Dermis microvascular lymphatic vessel endothelial cell (primary cell): ENCODE measurements at regions not wholly inside any gene's neighbourhood (a gene's known extent, or its start where the extent isn't known, plus 50 kb on each side); places are given as distances from the start of the nearest gene placed in this dataset.

ENCODE experiments used
- DNase-seq, 2 donors: peaks; one replicate each; pipeline versions ENCODE4 v3.0.0 to v3.0.0-alpha.2; 2010; ENCODE audit warnings: low read depth in 2 of 2

DNA sequence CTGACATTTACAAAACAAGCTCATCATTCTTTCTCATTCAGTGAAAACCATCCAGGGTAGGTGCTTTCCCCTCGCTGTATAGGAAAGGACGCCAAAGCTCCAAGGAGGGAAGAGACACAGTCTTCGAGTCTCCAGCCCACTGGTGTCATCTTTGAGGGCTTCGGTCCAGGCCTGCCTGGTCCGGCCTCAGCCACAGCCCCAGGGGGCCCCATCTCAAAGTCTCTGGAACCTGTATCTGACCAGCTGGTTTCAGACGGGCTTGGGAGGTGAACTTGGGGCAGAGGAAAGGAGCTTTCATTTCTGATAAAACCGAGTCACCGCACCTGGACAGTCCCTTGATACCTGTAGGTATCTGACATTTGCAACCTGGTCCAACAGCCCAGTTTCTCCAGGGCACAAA is 229.5 kb upstream of the RTL1 start:
- DNase-seq, result no peak

DNA sequence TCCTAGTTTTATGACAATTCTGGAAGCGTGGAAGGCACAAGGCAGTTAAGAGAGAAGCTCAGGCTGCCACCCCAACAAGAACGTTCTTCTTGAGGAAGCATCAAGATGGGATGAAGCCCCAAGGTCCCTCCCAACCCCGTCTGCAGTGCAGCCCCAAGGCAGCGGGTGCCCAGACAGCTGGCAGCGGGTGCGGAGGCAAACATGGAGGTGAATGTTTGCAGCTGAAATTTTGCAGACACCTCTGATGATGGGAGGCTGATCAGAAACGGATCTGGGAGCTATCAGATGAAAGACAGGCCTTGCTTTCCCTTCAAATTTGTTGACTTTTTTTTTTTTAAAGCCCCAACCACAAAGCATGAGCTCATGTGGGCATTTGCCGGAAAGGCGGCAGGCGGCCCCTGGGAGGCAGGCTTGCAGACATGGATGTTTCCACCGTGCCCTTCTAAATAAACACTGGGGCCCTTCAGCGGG is 230.7 kb upstream of the RTL1 start:
- DNase-seq, result no peak

DNA sequence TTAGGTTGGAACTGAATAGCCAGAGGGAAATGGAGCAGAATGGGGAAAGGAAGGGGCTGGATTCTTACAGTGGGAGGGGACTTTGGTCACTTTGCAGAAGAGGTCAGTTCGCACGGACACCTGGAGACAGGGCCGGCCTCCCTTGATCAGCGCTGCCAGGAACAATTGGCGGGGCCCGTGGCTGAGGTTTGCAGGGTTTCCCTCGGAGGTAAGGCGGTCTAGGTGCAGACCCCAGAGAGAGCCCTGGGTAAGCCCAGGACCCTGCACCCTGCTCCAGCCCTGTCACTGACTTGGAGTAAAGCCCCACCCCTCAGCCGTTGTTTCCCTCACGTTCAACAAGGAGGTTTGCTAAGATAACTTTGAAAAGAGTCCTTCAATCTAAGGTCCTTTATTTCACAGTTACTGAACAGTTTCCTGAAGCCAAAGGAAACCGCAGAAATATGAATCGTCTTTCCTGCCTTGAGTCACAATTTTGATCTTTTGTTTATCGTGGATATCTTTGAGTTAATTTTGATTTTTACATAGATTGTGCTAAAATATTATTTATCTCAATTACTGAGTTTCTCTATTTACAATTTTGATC is 231.4 kb upstream of the RTL1 start:
- peak in 1 of 2 donors; percentile 45 for DNase-seq

DNA sequence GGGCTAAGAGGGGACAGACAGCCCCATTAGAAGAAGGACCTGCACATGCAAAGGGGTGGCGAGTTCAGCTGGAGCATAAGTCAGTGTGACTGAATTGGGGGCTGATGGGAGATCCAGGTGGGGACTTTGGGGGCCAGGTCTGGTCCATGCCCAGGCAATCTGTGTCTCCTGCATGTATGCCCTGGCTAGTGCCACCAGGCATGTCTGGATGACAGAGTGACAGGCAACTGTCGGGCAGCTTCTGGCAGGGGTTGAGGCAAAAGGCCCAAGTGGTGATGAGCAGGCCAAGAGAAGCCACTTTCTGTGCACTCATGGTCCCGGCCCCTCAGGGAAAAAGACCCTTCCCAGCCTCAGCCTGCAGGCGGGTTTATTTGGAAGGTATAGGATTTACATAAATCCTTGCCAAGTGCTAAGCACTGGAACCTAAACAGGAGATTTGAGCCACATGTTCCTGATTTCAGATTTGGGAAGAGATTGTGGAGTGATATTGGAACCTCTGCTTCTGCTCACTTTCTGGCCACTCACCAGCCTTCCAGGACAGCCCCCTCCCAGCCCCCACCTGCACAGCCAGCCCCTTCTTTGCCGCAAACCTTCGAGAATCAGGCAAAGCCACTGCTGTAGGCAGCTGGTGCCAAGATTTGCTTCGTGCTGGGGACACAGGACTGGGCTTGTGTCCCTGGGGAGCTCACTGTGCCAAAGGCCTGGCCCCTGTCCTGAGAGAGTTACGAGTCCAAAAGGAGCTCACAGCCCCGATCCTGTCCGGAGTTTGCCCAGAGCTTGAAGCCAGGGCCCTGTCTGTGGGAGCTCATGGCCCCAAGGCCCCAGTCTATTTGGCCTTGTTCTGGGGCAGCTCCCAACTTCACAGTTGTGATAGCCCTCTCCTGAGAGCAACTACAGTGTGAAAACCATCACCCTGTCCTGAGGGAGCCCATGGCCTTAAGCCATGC is 232.5 kb upstream of the RTL1 start:
- no peak for DNase-seq

DNA sequence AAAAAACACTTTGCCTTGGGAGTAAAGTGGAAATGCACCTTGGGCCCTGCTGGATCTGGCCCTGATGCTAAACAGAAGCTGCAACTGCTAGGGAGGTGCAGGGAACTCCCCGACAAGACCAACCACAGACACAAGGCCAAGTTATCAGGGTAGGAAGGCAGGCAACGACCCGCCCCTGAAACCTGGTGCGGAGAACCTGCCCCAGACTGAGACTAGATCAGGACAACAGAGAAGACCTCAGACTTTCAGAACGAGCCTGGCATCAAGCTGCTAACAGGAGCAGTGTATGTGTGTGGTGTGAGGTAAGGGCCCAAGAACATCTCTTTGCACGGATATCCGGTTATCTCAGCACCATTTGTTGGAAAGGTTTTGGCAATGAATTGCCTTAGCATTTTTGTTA is 233.7 kb upstream of the RTL1 start:
- DNase-seq, result no peak

DNA sequence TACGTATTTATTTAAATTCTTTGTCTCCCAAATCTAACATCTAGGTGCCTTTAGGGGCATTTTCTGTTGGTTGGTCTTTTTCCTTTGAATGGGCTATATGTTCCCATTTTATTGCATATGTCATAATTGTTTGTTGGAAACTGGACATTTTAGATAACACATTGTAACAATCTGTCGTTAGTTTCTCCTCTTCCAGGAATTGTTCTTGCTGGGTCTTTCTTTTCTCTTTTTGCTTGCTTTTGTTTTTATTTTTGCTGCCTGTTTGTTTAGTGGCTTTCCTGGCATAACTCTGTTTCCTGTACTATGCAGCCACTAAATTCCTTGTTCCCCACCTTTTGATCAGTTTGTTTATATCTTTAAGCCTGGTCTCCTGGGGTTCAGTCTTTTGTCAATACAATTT is 244.3 kb upstream of the RTL1 start:
- peak in 1 of 2 donors; percentile 55 for DNase-seq

DNA sequence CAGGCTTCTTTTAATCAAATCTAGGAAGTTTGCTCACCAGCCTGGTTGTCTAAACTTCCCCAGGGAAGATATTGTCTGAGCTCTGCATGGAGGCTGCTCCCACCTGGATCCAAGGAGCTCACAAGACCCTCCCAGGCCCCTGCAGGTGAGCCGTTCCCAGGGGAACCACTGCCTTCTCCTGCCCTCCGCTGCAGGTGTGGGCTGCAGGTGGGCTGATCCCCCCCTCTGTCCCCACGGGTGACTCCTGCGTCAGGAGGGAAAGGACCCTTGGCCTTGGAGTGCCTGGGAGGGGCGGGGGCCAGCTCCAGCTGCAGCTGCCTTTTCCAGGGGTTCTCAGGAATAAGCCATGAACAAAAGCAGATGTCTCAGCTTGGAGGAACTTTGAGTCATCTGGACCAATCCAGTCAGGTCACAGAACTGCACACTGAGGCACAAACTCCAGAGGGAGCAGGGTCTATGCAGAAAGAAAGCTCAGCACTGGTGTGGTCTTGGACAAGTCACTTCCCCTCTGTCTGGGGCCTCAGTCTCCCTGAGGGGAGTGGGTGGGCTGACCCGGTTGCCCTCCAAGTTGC is 246.6 kb upstream of the RTL1 start:
- no peak for DNase-seq

DNA sequence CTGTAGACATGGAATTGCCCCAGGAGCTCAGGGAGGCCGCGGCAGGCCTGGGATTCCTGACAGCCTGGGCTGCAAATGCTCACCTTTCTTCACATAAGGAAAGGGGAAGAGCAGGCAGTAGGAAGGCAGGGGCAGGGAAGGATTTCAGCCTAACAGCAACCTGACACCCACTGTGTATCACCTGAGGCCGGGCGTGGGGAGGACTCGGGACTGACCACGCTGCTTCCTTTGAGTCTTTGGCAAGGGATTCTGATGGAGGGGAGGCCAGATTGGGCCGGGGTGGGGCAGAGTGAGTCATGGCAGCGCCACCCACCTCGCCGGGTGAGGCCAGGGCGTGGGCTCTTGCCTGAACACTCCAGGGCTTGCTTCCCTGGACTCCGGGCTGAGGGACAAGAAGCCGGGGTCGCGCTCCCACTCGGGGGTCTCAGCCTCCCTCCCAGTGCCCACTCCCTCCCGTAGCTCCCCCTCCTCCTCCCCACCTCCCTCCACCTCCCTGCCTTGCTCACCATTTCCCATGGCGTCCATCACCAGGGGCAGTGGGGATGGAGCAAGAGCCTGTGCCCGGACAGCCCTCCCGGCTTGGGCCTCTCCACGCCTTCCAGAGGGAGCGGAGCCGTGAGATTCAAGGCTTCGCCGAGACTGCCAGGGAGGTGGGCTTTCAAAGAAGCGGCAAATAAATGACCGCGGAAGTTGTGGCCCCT is 247.9 kb upstream of the RTL1 start:
- no peak for DNase-seq

DNA sequence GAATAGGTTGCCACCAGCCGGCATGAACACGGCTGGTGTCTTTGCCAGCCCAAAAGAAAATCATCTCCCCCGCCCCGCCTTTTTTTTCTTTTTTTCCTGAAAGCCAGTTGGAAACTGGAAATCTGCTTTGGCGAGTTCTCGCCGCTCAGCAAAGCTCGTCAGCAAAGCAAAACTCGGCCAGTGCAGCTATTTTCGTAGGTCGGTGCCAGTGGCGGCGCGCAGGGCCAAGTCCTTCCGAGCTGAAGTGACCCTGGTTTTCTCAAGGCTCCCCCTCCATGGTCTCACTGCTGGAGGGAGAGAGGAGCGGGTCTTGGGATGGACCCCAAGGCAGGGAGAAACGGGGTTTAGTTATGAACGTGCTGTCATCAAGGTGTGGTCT is 248.4 kb upstream of the RTL1 start:
- DNase-seq, result no peak

DNA sequence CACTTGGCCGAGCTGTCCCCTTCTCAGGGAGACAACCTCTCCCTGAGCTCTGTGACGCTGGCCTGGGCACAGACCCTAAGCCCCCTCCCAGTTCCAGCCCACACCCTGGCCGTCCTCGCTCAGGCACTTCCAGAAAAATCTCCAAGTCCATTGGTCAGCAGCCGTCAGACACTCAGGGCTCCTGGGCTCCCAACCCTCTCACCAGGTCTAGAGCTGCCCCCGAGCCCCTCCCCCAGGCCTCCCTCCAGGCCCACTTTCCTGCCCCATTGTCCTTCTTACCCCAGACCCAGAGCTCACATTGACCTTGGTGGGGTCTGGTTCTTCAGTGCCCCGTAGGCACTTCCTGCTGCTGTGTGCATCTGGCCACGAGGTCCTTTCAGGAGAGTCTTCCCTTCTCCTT is 249.3 kb upstream of the RTL1 start:
- DNase-seq, result no peak

DNA sequence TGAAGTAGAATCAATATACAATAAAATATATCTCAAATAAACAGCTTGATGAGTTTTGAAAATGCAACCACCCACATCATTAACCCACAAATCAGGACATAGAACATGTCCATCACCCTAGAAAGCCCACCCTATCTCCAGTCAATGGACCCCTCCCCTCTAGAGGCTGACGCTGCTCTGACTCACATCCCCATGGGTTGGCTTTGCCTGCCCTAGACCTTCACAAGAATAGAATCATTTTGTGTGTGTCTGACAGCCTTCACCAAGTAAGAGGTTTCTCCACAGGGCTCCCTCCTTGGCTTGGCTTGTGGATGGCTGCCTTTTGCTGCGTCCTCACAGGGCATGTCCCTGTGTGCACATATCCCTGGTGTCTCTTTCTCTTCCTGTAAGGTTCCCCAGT is 250.2 kb upstream of the RTL1 start:
- no peak for DNase-seq

DNA sequence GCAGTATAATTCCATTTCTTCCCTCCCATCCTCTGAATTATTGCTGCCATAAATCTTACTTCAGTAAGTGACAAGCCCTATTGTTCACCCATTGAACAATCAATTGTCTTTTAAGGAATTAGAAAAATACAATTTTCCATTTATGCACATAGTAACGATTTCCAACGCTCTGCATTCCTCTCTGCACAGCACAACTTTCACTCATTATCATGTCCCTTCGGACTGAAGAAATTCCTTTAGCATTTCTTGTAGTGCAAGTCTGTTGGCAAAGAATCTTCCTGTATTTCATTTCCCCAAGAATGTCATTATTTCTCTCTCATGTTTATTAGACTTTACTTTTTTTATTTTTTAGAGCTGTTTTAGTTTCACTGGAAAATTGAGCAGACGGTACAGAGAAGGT is 252.1 kb upstream of the RTL1 start:
- DNase-seq, result no peak

DNA sequence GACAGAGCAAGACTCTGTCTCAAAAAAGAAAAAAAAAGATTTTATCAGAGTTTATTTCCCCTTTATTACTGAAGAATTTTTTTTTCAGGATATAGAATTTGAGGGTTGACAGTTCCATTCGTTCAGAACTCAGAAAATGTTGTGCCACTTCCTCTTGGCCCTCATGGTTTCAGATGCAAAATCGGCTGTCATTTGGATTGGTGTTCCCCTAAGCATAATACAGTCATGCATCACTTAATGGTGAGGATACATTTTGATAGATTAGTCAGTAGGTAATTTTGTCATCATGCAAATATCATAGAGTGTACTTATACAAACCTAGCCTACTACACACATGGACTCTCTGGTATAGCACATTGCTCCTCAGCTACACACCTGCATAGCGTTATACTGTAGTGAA is 263.9 kb upstream of the RTL1 start:
- no peak for DNase-seq

DNA sequence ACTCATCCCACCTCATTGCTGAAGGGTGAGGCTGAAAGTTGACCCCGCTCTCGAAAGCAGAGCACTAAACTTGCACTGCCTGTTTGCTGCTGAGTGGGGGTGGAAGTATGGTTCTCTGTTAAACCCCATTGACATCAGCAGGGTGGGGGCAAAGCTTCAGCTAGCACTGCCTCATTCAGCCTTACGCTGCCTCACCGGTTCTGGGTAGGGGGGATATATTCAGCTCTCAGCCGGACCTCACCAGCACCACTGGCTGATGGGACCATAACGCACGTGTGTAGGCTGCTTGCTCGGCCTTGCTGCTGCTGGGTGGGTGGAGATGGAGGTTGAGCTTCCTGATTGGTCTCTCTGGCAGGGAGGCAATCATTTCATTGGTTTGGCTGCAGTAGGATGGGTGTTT is 265.7 kb upstream of the RTL1 start:
- no peak for DNase-seq

DNA sequence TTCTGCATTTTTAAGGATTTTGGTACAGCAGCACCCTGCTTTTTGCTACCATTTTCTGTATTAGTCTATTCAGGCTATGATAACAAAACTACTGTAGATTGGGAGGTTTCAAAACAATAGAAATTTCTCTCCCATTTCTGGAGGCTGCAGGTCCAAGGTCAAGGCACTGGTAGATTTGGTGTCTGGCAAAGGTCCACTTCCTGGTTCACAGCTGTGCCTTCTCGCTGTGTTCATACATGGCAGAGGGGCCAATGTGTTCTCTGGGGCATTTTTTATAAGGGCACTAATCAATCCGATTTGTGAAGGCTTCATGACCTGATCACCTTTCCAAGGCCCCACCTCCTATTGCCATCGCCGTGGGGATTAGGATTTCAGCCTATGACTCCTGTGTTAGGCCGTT is 268.1 kb upstream of the RTL1 start:
- no peak for DNase-seq

DNA sequence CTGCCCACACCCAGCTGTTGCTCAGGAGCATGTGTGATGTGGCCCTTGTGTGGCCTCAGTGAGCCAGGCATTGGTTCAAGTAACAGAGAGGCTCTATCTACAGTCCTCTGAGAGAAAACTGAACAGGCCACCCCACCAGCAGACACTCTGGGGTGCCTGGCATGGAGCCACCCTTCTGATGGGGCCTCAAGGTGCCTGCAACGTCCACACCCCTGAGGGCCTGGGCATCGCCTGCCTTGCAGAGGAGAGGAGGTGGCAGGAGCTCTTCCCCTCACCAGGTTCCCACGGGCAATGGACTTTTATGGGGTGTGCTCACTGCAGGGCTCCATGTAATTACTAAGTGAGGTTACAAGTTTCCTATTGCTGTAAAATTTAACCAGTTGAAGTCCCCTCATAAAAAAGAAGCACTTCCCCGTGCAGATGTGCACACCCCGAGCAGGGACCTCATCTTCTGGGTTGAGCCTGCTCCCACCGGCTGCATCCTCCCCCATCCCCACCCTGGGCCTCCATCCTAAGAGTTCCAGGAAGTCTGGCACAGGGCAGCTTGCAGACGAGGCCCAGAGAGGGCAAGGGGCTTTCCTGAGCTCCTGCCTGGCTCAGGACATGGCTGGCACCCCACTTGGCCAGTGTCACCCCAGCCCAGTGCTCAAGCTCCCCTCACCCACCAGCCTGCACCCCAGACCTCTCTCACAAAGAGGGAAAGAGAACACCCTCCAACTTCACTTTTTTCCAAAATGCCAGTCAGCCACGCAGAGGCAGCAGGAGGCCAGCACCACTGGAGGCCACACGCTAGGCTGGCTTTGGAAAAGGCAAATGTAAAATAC is 270.4 kb upstream of the RTL1 start:
- no peak for DNase-seq

DNA sequence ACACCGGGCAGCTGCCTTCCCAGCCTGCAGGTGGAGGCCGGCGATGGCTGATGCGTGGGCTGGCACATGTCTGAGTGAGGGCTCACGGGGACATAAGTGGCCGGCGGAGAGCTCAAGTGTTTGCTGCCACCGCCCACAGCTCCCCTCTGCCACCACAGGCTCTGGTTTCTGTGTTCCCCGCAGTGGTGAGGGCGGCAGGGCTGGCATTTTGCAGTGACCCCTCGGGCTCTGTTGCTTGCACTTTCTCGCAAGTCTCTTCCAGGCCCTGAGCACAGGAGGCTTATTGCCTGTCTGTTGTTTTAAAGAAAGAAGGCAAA is 271.0 kb upstream of the RTL1 start:
- DNase-seq, result no peak

DNA sequence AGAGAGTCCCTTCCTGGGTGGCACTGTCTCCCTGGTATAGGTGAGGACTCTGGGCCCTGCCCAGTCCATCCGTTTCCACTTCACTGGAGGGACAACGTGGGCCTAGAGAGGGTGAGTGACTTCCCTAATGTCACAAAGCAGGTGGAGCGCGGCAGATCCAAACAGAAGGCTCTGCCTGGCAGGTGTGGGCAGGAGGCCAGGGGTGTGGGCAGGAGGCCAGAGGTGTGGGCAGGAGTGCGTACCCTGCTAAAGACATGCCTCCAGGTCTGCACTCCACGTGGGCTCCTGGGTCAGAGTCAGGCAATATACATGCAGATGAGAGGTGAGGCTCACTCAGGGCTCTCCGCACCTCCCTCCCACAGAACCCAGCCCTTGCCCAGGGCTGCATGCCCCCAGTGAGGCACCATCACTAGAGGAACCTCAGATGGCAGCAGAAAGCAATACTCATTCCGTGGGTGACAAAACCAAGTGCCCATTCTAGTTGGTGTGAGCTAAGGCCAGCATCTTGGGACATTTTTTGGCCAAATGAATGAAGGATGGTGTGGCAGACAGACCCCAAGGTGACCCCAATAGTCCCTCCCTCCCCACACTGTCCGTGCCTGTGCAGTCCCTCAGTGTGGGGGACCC is 271.6 kb upstream of the RTL1 start:
- no peak for DNase-seq

DNA sequence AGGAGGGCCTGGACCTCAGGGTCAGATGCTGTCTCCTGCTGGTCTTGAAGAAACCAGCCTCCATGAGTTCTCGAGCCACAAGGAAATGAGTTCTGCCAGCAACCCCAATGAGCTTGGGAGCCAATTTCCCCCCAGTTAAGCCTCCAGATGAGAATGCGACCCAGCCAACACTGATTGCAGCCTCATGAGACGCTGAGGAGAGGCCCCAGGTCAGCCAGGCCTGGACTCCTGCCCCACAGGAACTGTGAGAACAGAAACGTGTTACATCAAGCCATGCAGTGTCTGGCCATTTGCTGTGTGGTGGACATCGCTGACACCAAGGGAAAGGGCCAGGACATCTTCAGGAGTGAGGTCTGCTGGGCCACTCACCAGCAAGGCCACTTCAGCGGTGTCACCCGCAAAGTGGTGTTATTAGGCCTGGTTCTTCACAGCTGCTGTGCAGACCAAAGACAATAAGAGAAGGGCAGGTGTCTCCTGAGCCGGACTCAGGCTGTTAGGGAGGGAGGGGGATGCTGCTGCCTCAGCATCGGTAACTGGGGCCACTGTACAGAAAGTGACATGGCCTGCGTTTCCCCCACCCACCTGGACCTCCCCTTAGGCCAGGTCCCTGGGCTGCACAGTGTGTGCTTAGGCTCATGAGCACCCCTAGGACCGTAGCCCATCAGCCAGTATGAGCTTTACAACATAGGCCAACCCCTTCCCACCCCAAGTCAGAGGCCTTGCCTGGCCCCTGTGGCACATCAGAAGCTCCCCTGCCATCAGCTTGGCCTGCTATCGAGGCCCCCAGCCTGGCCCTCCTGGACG is 272.4 kb upstream of the RTL1 start:
- no peak for DNase-seq

DNA sequence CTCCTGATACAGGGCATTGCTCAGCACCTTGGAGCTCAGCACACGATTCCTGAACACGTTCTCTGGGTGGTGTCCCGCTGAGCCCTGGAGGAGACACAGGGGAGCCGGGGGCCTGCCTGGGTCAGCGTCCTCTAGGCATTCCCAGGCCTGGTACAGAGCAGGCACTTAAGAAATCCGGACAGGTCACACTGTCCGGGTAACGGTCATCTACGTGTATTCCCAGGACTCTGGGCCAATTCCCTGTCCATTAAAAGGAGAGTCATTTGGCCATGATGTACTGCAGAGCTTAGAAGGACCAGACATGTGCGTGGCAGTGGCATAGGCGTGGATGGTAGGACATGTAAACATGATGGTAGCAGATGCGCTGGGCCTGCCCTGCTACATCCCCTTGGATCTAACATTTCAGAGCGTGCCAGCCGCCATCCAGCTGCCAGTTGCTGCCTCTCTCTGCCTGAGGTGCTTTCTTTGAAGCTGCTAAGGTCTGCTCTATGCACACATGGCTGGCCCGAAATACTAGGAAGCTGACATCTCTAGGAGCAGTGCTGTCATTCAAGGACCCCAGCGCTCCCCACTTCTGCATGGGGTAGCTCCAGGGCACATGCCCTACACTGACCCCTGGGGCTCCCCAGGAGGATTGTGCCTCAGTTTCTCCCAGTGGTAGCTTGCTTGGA is 273.1 kb upstream of the RTL1 start:
- DNase-seq, result no peak
